HepG2 (cell line): ENCODE measurements at regions not wholly inside any gene's neighbourhood (a gene's known extent, or its start where the extent isn't known, plus 50 kb on each side); places are given as distances from the start of the nearest gene placed in this dataset.

ENCODE experiments used
- ATAC-seq: fragments of 200-7000 bp; cut with Tn5 transposase; 3 replicates; pipeline ENCODE4 v1.9.1; 2020; ENCODE audit warnings: mild to moderate bottlenecking, moderate library complexity
- BruUV-seq: library from RNA; stranded (reverse); fragments of 400-500 nt; replicated peaks from 2 replicates; lab custom pipeline; 2021; lab: Mats Ljungman, UMichigan
- CTCF ChIA-PET: fragments of 300-600 bp; formaldehyde crosslinking; extraction: SDS; loops from one replicate; lab custom pipeline; 2021; ENCODE audit warnings: low total read pairs, inconsistent platforms, low intra/inter-chr PET ratio; lab: Yijun Ruan, JAX
- POLR2A ChIA-PET: fragments of 350-600 bp; sonication (Branson Sonifier 250); formaldehyde crosslinking; loops from one replicate; lab custom pipeline; 2020; ENCODE audit warnings: antibody characterized with exemption, inconsistent platforms; lab: Yijun Ruan, JAX
- DNase-seq: peaks from one replicate; pipeline ENCODE4 v3.0.0-alpha.2; 2015; ENCODE audit warnings: low spot score
- FAIRE-seq: peaks from 3 replicates; lab custom pipeline; 2011; peaks lifted over from hg19 to GRCh38; lab: Jason Lieb, UNC
- H2AFZ ChIP-seq: one replicate; pipeline ENCODE4 v1.6.1; 2011; ENCODE audit warnings: low read length, inconsistent platforms
- H3K27ac ChIP-seq: fragments of 300-600 bp; 3 replicates; pipeline ENCODE4 v1.8.0; 2011; ENCODE audit warnings: mixed run types, mild to moderate bottlenecking, mixed read lengths, low read length, inconsistent platforms; ENCODE audit not compliant: insufficient read depth; ENCODE audit errors: extremely low read length
- H3K27me3 ChIP-seq, 2 experiments: fragments of 200-600 bp in 1 of 2; 2 replicates in 1 of 2; 3 replicates in 1 of 2; pipeline versions ENCODE4 v1.6.0 to v1.8.0; 2011; ENCODE audit warnings: low read length in 2 of 2, mild to moderate bottlenecking in 2 of 2, moderate library complexity in 2 of 2, inconsistent platforms in 1 of 2; ENCODE audit not compliant: insufficient read depth in 2 of 2, control insufficient read depth in 1 of 2
- H3K36me3 ChIP-seq, 2 experiments: fragments of 200-600 bp in 1 of 2; replicated peaks in 1 of 2; 2 replicates in 1 of 2; 3 replicates in 1 of 2; pipeline versions ENCODE4 v1.5.1 to v1.8.0; 2011; ENCODE audit warnings: low read length in 2 of 2, inconsistent platforms in 1 of 2; ENCODE audit not compliant: insufficient read depth in 2 of 2, control insufficient read depth in 1 of 2
- H3K4me1 ChIP-seq: 2 replicates; pipeline ENCODE4 v1.5.1; 2012; ENCODE audit warnings: low read length, inconsistent platforms; ENCODE audit not compliant: insufficient read depth
- H3K4me2 ChIP-seq: 2 replicates; pipeline ENCODE4 v1.6.0; 2011; ENCODE audit warnings: low read depth, low read length, inconsistent platforms
- H3K4me3 ChIP-seq, 3 experiments: fragments of 200-600 bp in 1 of 3; sonication (generic), shearing (Covaris generic) in 1 of 3; replicated peaks in 1 of 3; 2 replicates each; pipeline ENCODE4 v1.5.1; 2011 to 2016; ENCODE audit warnings: low read length in 3 of 3, inconsistent platforms in 2 of 3, low read depth in 2 of 3, mild to moderate bottlenecking in 2 of 3, control low read depth in 1 of 3, mixed read lengths in 1 of 3; ENCODE audit not compliant: insufficient read depth in 1 of 3
- H3K79me2 ChIP-seq: one replicate; pipeline ENCODE4 v1.6.1; 2011; ENCODE audit warnings: low read length, inconsistent platforms; ENCODE audit not compliant: insufficient read depth
- H3K9ac ChIP-seq: 2 replicates; pipeline ENCODE4 v1.6.0; 2011; ENCODE audit warnings: mild to moderate bottlenecking, low read depth, low read length, inconsistent platforms; ENCODE audit not compliant: insufficient read depth
- H3K9me3 ChIP-seq: 2 replicates; pipeline ENCODE4 v1.5.1; 2012; ENCODE audit warnings: mild to moderate bottlenecking, low read length
- H4K20me1 ChIP-seq: 2 replicates; pipeline ENCODE4 v1.6.0; 2011; ENCODE audit warnings: inconsistent platforms, mild to moderate bottlenecking, low read length, moderate library complexity; ENCODE audit not compliant: insufficient read depth
- CCAR2 ChIP-seq: fragments of 200-400 bp; formaldehyde crosslinking; optimal IDR thresholded peaks from 2 replicates; pipeline ENCODE3; 2018; ENCODE audit warnings: low read depth, mild to moderate bottlenecking, low read length, moderate library complexity
- FIP1L1 ChIP-seq: fragments of 200-400 bp; formaldehyde crosslinking; IDR thresholded peaks from 2 replicates; pipeline ENCODE4 v1.6.1; 2018; ENCODE audit warnings: low read depth, mild to moderate bottlenecking, low read length, moderate library complexity, borderline replicate concordance; ENCODE audit not compliant: insufficient read depth
- NAIF1 ChIP-seq: sonication (generic); formaldehyde crosslinking; IDR thresholded peaks from 2 replicates; pipeline ENCODE4 v1.5.0; 2020; ENCODE audit warnings: mild to moderate bottlenecking, missing genetic modification reagents, borderline replicate concordance
- NBN ChIP-seq: fragments of 450-650 bp; conservative IDR thresholded peaks from 2 replicates; pipeline ENCODE4 v1.6.1; 2017
- POLR2A ChIP-seq, 2 experiments: IDR thresholded peaks; 2 replicates each; pipeline ENCODE4 v1.6.1; 2011; ENCODE audit warnings: low read depth in 2 of 2, low read length in 2 of 2, mild to moderate bottlenecking in 1 of 2, moderate library complexity in 1 of 2; ENCODE audit not compliant: insufficient read depth in 1 of 2
- PRPF4 ChIP-seq: fragments of 200-400 bp; formaldehyde crosslinking; IDR thresholded peaks from 2 replicates; pipeline ENCODE4 v1.6.1; 2016; ENCODE audit warnings: low read length, low read depth; ENCODE audit not compliant: poor library complexity, severe bottlenecking
- SNAPC2 ChIP-seq: sonication (generic); formaldehyde crosslinking; IDR thresholded peaks from 2 replicates; pipeline ENCODE4 v1.8.1; 2022; ENCODE audit warnings: mild to moderate bottlenecking, missing genetic modification reagents
- SYNCRIP ChIP-seq: fragments of 200-400 bp; formaldehyde crosslinking; IDR thresholded peaks from 2 replicates; pipeline ENCODE4 v1.6.1; 2018; ENCODE audit warnings: mild to moderate bottlenecking, low read depth, low read length; ENCODE audit not compliant: insufficient read depth
- TCF7 ChIP-seq: sonication (generic); IDR thresholded peaks from 2 replicates; pipeline ENCODE4 v1.6.1; 2016; ENCODE audit warnings: antibody characterized with exemption, low read depth
- TEAD3 ChIP-seq: optimal IDR thresholded peaks from 2 replicates; pipeline ENCODE3; 2016; ENCODE audit warnings: borderline replicate concordance
- TFE3 ChIP-seq: IDR thresholded peaks from 2 replicates; pipeline ENCODE4 v1.6.1; 2016
- THAP7 ChIP-seq: sonication (generic); formaldehyde crosslinking; IDR thresholded peaks from 2 replicates; pipeline ENCODE4 v1.8.1; 2023; ENCODE audit warnings: mild to moderate bottlenecking, missing genetic modification reagents
- ZNF225 ChIP-seq: sonication (generic); formaldehyde crosslinking; IDR thresholded peaks from 2 replicates; pipeline ENCODE4 v1.4.0; 2020; ENCODE audit warnings: mild to moderate bottlenecking, missing genetic modification reagents
- ZNF274 ChIP-seq: sonication (generic); formaldehyde crosslinking; IDR thresholded peaks from 2 replicates; pipeline ENCODE4 v1.5.1; 2020; ENCODE audit warnings: mild to moderate bottlenecking, missing genetic modification reagents
- ZNF451 ChIP-seq: sonication (generic); formaldehyde crosslinking; IDR thresholded peaks from 2 replicates; pipeline ENCODE4 v1.5.0; 2020; ENCODE audit warnings: mild to moderate bottlenecking, missing genetic modification reagents
- ZNF530 ChIP-seq: sonication (generic); formaldehyde crosslinking; IDR thresholded peaks from 2 replicates; pipeline ENCODE4 v1.5.0; 2020; ENCODE audit warnings: low read depth, mild to moderate bottlenecking, missing genetic modification reagents
- ZNF607 ChIP-seq: sonication (generic); formaldehyde crosslinking; IDR thresholded peaks from 2 replicates; pipeline ENCODE4 v1.5.1; 2020; ENCODE audit warnings: missing genetic modification reagents, mild to moderate bottlenecking, borderline replicate concordance
- ZNF609 ChIP-seq: sonication (generic); formaldehyde crosslinking; IDR thresholded peaks from 2 replicates; pipeline ENCODE4 v1.4.0; 2020; ENCODE audit warnings: mild to moderate bottlenecking, missing genetic modification reagents, borderline replicate concordance
- ZNF678 ChIP-seq: sonication (generic); formaldehyde crosslinking; IDR thresholded peaks from 2 replicates; pipeline ENCODE4 v1.4.0; 2020; ENCODE audit warnings: mild to moderate bottlenecking, missing genetic modification reagents
- WGBS: methylation state at CpG from one replicate; pipeline ENCODE4 v1.1.6; 2017; ENCODE audit warnings: low lambda C conversion rate; 5-methylcytosine and 5-hydroxymethylcytosine counted together
- in situ Hi-C: cut with HindIII; loops from 2 replicates; pipeline ENCODE4 v1.10.0; 2017; ENCODE audit warnings: low pct_unique_long_range_greater_than_20kb; ENCODE audit not compliant: extremely low pct_ligation_motif_present
- intact Hi-C: fragments of 100-400 bp; cut with micrococcal nuclease; formaldehyde crosslinking; loops from one replicate; pipeline ENCODE4 v1.10.0; 2022; ENCODE audit not compliant: unreplicated experiment

- Histone ChIP-seq H2AFZ (no peak overlapping the region), H3K4me1 (no peaks in the 10 kb centered on the region), H3K4me3 (no peak overlapping the region), H3K27me3 (no peaks in the 10 kb centered on the region), H4K20me1 (no peaks in the 10 kb centered on the region), H3K4me2 (no peak overlapping the region), H3K9ac (no peak overlapping the region), H3K36me3 (no peaks in the 10 kb centered on the region), H3K79me2 (no peaks in the 10 kb centered on the region), H3K27ac (no peak overlapping the region), H3K9me3 (peaks cover 88% of the 10 kb centered on the region)
- ChIA-PET CTCF (no interaction called here), POLR2A (no interaction called here)
- FAIRE-seq (no peak), ATAC-seq (no peak), DNase-seq (no peak)
- in situ Hi-C loops: no loop called here
- intact Hi-C loops: no loop called here
- BruUV-seq: no TSS peak
- WGBS: 0% methylated on average over 2 of the region's 2 CpGs
- no peak for TF ChIP-seq CCAR2
- TF ChIP-seq ZNF609 (CRISPR knock-in tag): no peak
- TF ChIP-seq FIP1L1: no peak
- TF ChIP-seq ZNF225 (CRISPR knock-in tag): no peak
- no peak for TF ChIP-seq TEAD3 (CRISPR knock-in tag)
- no peak for TF ChIP-seq ZNF607 (CRISPR knock-in tag)
- TF ChIP-seq PRPF4: no peak
- no peak for TF ChIP-seq POLR2A (IDR thresholded peaks at IDR 0.05; ENCODE audit: insufficient read depth in 1 of 2, low read depth in 2 of 2, low read length in 2 of 2)
- no peak for TF ChIP-seq TCF7
- no peak for TF ChIP-seq ZNF530 (CRISPR knock-in tag)
- no peak for TF ChIP-seq TFE3 (CRISPR knock-in tag)
- no peak for TF ChIP-seq NBN
- TF ChIP-seq SNAPC2 (CRISPR knock-in tag): no peak
- TF ChIP-seq NAIF1: no peak
- no peak for TF ChIP-seq THAP7 (CRISPR knock-in tag)
- TF ChIP-seq ZNF274: no peak
- TF ChIP-seq ZNF451 (CRISPR knock-in tag): no peak
- TF ChIP-seq SYNCRIP: no peak
- no peak for TF ChIP-seq ZNF678 (CRISPR knock-in tag)
Measured at GRCh38 chr14:82911930-82912329, 1378.3 kb upstream of the SEL1L start.
